Neutrophil (primary cell): ENCODE measurements at regions not wholly inside any gene's neighbourhood (a gene's known extent, or its start where the extent isn't known, plus 50 kb on each side); places are given as distances from the start of the nearest gene placed in this dataset.
A peak's percentile ranks its signal among the peaks of the same experiment; 100 is the strongest.
"Not testable (repeated sequence)": the region's sequence is repeated elsewhere in the genome, so short reads cannot be mapped to it uniquely, and the experiment has no call there.

Experiments used
- H3K27ac ChIP-seq: fragments of 200-600 bp; sonication (generic); 2 replicates; pipeline ENCODE4 v1.5.1; 2016; ENCODE audit warnings: mild to moderate bottlenecking, moderate library complexity
- H3K27me3 ChIP-seq: fragments of 200-600 bp; sonication (generic); 2 replicates; pipeline ENCODE4 v1.6.0; 2016; ENCODE audit warnings: mild to moderate bottlenecking
- H3K36me3 ChIP-seq: fragments of 200-600 bp; sonication (generic); 2 replicates; pipeline ENCODE4 v1.5.1; 2017
- H3K4me1 ChIP-seq, 2 experiments: fragments of 200-600 bp in 1 of 2; sonication (generic) in 1 of 2; 1 replicate in 1 of 2; 2 replicates in 1 of 2; pipeline versions ENCODE4 v1.5.1 to v1.6.1; 2013 to 2016; ENCODE audit warnings: low read depth in 1 of 2, low read length in 1 of 2, mild to moderate bottlenecking in 1 of 2, moderate library complexity in 1 of 2; ENCODE audit not compliant: control insufficient read depth in 1 of 2, insufficient read depth in 1 of 2
- H3K4me3 ChIP-seq, 2 experiments: fragments of 200-600 bp in 1 of 2; sonication (generic) in 1 of 2; 1 replicate in 1 of 2; 2 replicates in 1 of 2; pipeline ENCODE4 v1.5.1; 2013 to 2016; ENCODE audit warnings: low read depth in 1 of 2, low read length in 1 of 2, mild to moderate bottlenecking in 1 of 2, moderate library complexity in 1 of 2
- H3K9me3 ChIP-seq: fragments of 200-600 bp; sonication (generic); 2 replicates; pipeline ENCODE4 v1.5.1; 2016
- TF ChIP-seq, protein P1 (sequence below): fragments of 200-600 bp; sonication (generic); IDR thresholded peaks from 2 replicates; pipeline ENCODE4 v1.5.1; 2016; ENCODE audit warnings: antibody characterized with exemption

DNA sequence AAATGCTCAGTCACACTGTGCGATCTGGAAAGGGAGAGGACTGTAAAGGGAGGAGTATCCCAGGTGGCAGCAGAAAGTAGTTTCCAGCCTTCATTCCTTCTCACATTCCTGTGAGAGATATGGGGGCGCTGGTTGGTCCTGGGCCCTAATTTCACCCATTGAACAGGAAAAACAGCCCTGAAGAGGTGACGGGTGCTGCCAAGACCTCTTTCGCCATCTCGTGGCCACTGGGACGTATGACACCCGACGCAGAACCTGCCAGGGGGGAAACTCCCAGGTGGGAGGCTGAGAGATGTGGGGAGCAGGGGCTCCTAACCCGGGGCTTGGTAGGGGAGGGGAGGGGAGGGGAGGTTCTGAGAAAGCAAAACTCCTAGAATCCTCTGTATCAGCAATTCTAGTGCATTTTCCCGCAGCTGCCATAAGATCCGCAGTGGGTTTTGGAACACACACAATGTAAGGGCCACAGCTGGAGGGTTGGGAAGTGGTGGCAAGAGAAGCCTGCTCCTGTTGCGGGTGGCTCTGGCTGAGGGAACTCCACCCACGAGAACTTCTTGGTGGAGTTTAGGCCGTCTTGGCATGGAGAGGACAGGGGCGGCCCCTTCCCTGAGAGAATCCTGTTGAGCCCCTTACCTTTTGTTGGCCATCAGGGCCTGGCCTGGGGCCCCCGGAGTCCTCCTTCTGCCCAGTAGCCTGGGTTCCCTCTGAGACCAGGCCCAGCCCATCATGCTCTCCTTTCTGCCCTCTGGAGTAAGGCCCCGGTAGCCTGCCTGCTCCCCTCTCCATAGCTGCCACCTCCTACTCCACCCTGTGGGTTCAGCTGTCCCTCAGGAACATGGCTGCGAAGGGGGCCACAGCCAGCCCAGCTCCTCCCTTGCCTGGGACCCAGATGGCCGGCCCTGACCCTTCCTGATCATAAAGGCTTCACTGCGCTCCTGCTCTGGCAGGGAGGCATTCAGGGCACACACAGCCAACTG, 134.1 kb downstream of the OR13H1 start:
- TF ChIP-seq, protein P1, sequence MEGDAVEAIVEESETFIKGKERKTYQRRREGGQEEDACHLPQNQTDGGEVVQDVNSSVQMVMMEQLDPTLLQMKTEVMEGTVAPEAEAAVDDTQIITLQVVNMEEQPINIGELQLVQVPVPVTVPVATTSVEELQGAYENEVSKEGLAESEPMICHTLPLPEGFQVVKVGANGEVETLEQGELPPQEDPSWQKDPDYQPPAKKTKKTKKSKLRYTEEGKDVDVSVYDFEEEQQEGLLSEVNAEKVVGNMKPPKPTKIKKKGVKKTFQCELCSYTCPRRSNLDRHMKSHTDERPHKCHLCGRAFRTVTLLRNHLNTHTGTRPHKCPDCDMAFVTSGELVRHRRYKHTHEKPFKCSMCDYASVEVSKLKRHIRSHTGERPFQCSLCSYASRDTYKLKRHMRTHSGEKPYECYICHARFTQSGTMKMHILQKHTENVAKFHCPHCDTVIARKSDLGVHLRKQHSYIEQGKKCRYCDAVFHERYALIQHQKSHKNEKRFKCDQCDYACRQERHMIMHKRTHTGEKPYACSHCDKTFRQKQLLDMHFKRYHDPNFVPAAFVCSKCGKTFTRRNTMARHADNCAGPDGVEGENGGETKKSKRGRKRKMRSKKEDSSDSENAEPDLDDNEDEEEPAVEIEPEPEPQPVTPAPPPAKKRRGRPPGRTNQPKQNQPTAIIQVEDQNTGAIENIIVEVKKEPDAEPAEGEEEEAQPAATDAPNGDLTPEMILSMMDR = no peak
- Histone ChIP-seq H3K27ac (no peak overlapping the region), H3K27me3 (no peaks in the 10 kb centered on the region), H3K36me3 (no peaks in the 10 kb centered on the region), H3K9me3 (no peaks in the 10 kb centered on the region), H3K4me1 (no peaks in the 10 kb centered on the region), H3K4me3 (no peak overlapping the region)

DNA sequence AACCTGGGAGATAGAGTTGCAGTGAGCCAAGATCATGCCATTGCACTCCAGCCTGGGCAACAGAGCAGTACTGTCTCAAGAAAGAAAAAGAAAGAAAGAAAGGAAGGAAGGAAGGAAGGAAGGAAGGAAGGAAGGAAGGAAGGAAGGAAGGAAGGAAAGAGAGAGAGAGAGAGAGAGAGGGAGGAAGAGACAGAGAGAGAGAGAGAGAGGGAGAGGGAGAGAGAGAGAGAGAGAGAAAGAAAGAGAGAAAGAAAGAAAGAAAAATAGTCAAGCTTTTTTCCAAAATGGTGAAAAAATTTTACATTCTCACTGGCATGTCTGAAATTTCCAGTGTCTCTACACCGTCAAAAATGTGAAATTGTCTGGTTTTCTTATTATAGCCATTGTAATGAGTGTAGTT, 138.9 kb downstream of the OR13H1 start:
- not testable (repeated sequence) for H3K36me3 ChIP-seq, H3K4me3 ChIP-seq, H3K27ac ChIP-seq

GRCh38 chrX:131693359-131693758, 149.5 kb downstream of the OR13H1 start:
- no peaks in the 10 kb centered on the region for H3K9me3 ChIP-seq

More for the DNA sequence above, 138.9 kb downstream of the OR13H1 start:
- not testable (repeated sequence) for H3K4me1 ChIP-seq, H3K9me3 ChIP-seq, H3K27me3 ChIP-seq

DNA sequence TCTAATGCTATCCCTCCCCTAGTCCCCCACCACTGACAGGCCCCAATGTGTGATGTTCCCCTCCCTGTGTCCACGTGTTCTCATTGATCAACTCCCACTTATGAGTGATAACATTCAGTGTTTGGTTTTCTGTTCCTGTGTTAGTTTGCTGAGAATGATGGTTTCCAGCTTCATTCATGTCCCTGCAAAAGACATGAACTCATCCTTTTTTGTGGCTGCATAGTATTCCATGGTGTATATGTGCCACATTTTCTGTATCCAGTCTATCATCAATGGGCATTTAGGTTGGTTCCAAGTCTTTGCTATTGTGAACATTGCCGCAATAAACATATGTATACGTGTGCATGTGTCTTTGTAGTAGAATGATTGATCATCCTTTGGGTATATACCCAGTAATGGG, 153.1 kb downstream of the OR13H1 start:
- not testable (repeated sequence) for H3K4me3 ChIP-seq, H3K4me1 ChIP-seq, H3K9me3 ChIP-seq, H3K27ac ChIP-seq, H3K36me3 ChIP-seq, H3K27me3 ChIP-seq

More at GRCh38 chrX:131693359-131693758, 149.5 kb downstream of the OR13H1 start:
- TF ChIP-seq, protein P1 = no peak
- no peaks in the 10 kb centered on the region for H3K4me1 ChIP-seq
- no peak overlapping the region for H3K27ac ChIP-seq
- H3K4me3 ChIP-seq = no peak overlapping the region
- H3K36me3 ChIP-seq = no peaks in the 10 kb centered on the region
- no peaks in the 10 kb centered on the region for H3K27me3 ChIP-seq

DNA sequence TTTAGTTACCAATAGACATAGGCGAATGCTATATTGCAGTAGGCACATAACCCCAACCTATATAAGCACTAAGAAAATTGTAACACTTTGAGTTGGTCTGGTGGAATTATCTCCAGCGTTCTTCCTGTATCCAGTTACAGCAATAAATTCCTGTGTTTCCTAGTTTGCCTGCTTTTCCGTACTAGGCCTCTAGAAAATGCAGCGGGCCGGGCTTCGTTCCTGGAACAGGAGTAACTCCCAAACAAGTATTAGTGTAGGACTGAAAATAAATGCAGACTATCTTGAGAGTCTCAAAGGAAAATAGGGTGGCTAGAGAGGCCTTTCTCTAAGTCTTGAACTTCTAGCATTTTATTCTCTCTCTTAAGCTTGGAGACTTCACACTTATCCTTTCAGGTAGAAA, 159.8 kb downstream of the OR13H1 start:
- Histone ChIP-seq H3K4me1 (peaks cover 0 to 17% of the 10 kb centered on the region in 2 experiments), H3K9me3 (no peaks in the 10 kb centered on the region), H3K36me3 (no peaks in the 10 kb centered on the region), H3K27ac (no peak overlapping the region), H3K4me3 (no peak overlapping the region), H3K27me3 (no peaks in the 10 kb centered on the region)
- TF ChIP-seq, protein P1 = no peak

DNA sequence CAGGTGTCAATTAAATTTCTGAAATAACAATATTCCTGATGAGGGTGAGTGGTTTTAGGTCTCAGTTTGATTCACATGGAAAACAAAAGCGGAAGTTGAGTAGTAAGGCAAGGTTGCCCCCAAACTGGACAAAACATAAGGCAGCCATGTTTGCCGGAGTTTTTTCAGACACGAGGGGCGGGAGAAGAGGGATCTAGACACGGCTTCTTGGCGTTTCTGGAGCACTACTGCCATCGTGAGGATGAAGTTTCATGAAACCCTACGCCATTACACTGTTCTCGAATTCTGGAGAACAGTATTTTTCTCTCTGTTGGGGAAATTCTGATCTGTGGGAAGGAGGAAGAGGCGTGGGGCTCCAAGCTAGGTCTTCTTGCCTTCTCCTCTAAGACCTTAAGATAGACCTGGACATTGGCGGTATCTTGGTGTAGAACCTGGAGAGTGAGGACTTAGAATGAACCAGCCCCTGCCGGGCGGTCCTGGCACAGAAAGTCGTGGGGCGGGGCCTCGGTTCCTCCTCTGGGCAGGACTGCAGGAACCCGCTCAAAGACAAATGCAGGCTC, 160.3 kb downstream of the OR13H1 start:
- TF ChIP-seq, protein P1 = no peak
- H3K9me3 ChIP-seq = no peaks in the 10 kb centered on the region
- H3K36me3 ChIP-seq = no peaks in the 10 kb centered on the region
- peak overlapping the region in 1 of 2 experiments; percentile 35 for H3K4me3 ChIP-seq
- no peak overlapping the region for H3K27ac ChIP-seq
- no peaks in the 10 kb centered on the region for H3K27me3 ChIP-seq
- H3K4me1 ChIP-seq = peaks cover 0 to 17% of the 10 kb centered on the region in 2 experiments
